Liver (tissue), 3 donors: ENCODE measurements at regions not wholly inside any gene's neighbourhood (a gene's known extent, or its start where the extent isn't known, plus 50 kb on each side); places are given as distances from the start of the nearest gene placed in this dataset.

Experiments used
- ATF3 ChIP-seq: IDR thresholded peaks from 2 replicates; pipeline ENCODE4 v1.6.1; 2016; ENCODE audit warnings: antibody characterized with exemption
- CTCF ChIP-seq: fragments of 150-350 bp; IDR thresholded peaks from 2 replicates; pipeline ENCODE4 v1.5.1; 2017; ENCODE audit warnings: improper control_type of control experiment, low read depth, low read length; ENCODE audit not compliant: missing input control
- EGR1 ChIP-seq, 2 donors: IDR thresholded peaks; 2 replicates each; pipeline ENCODE4 v1.6.1; 2016 to 2018; ENCODE audit warnings: antibody characterized with exemption in 2 of 2, low read depth in 2 of 2
- JUND ChIP-seq, 2 donors: IDR thresholded peaks; 2 replicates each; pipeline ENCODE4 v1.6.1; 2016; ENCODE audit warnings: antibody characterized with exemption in 2 of 2
- MAX ChIP-seq: IDR thresholded peaks from 2 replicates; pipeline ENCODE4 v1.6.1; 2016; ENCODE audit warnings: antibody characterized with exemption
- NR2F2 ChIP-seq: IDR thresholded peaks from 2 replicates; pipeline ENCODE4 v1.6.1; 2016; ENCODE audit warnings: antibody characterized with exemption
- RAD21 ChIP-seq, 2 donors: IDR thresholded peaks; 2 replicates each; pipeline ENCODE4 v1.6.1; 2016; ENCODE audit warnings: antibody characterized with exemption in 2 of 2, mild to moderate bottlenecking in 2 of 2
- REST ChIP-seq: IDR thresholded peaks from 2 replicates; pipeline ENCODE4 v1.6.1; 2016; ENCODE audit warnings: antibody characterized with exemption, mild to moderate bottlenecking
- SP1 ChIP-seq: IDR thresholded peaks from 2 replicates; pipeline ENCODE4 v1.6.1; 2018; ENCODE audit warnings: antibody characterized with exemption, mild to moderate bottlenecking
- TAF1 ChIP-seq: conservative IDR thresholded peaks from 2 replicates; pipeline ENCODE4 v1.6.1; 2016; ENCODE audit warnings: antibody characterized with exemption, mild to moderate bottlenecking
- YY1 ChIP-seq: IDR thresholded peaks from 2 replicates; pipeline ENCODE4 v1.6.1; 2016; ENCODE audit warnings: antibody characterized with exemption, mild to moderate bottlenecking
- ZBTB33 ChIP-seq: IDR thresholded peaks from 2 replicates; pipeline ENCODE4 v1.6.1; 2016; ENCODE audit warnings: antibody characterized with exemption
- donor health status: healthy.
- donor health status: healthy.

GRCh38 chr16:62562121-62562520, 525.9 kb upstream of the CDH8 start:
- TF ChIP-seq MAX (no peak), RAD21 (IDR thresholded peaks at IDR 0.05) (no peak), SP1 (no peak), CTCF (no peak), TAF1 (no peak), EGR1 (IDR thresholded peaks at IDR 0.05; ENCODE audit: low read depth in 2 of 2) (no peak), NR2F2 (no peak), REST (no peak), JUND (IDR thresholded peaks at IDR 0.05) (no peak), ZBTB33 (no peak), ATF3 (no peak), YY1 (no peak)
